Loucy (cell line): ENCODE measurements at regions not wholly inside any gene's neighbourhood (a gene's known extent, or its start where the extent isn't known, plus 50 kb on each side); places are given as distances from the start of the nearest gene placed in this dataset.

Experiments used
- EZH2phosphoT487 ChIP-seq: fragments of 200-600 bp; IDR thresholded peaks from 2 replicates; pipeline ENCODE4 v1.6.1; 2018; ENCODE audit warnings: antibody characterized with exemption, mild to moderate bottlenecking, moderate library complexity, borderline replicate concordance
- TF ChIP-seq, protein P1 (sequence below): fragments of 200-600 bp; sonication (generic); conservative IDR thresholded peaks from 2 replicates; pipeline ENCODE4 v1.5.1; 2014; ENCODE audit warnings: mild to moderate bottlenecking, antibody characterized with exemption, low read length

DNA sequence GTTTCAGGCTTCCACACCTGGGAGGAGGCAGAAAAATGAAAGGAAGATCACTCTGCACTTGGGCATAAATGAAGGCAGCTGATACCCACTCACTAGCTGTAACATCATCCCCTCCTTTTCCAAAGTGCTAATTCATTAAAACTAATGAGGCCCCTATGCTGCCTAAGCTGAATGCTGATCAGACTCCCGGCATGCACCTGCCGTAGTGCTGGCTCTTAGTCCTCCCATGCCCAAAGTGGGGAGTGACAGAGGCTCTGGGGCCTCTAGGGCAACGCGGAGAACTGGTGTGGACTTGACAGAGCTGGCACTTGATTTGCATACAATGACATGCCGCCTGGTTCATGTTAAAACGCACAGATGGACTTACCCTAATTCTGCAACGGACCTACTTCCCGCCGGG lies 96.5 kb upstream of the NCAM1 start:
- TF ChIP-seq, protein P1, sequence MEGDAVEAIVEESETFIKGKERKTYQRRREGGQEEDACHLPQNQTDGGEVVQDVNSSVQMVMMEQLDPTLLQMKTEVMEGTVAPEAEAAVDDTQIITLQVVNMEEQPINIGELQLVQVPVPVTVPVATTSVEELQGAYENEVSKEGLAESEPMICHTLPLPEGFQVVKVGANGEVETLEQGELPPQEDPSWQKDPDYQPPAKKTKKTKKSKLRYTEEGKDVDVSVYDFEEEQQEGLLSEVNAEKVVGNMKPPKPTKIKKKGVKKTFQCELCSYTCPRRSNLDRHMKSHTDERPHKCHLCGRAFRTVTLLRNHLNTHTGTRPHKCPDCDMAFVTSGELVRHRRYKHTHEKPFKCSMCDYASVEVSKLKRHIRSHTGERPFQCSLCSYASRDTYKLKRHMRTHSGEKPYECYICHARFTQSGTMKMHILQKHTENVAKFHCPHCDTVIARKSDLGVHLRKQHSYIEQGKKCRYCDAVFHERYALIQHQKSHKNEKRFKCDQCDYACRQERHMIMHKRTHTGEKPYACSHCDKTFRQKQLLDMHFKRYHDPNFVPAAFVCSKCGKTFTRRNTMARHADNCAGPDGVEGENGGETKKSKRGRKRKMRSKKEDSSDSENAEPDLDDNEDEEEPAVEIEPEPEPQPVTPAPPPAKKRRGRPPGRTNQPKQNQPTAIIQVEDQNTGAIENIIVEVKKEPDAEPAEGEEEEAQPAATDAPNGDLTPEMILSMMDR = no peak
- no peak for TF ChIP-seq EZH2phosphoT487
